Gastroesophageal sphincter (tissue), 4 donors: ENCODE measurements at regions not wholly inside any gene's neighbourhood (a gene's known extent, or its start where the extent isn't known, plus 50 kb on each side); places are given as distances from the start of the nearest gene placed in this dataset.

Experiments
- ATAC-seq: fragments of 150-250 bp; one replicate; pipeline ENCODE4 v1.9.1; 2016; ENCODE audit warnings: mild to moderate bottlenecking, moderate library complexity
- H3K27ac ChIP-seq, 4 donors: fragments of 200-600 bp; sonication (generic) in 3 of 4; 1 replicate in 3 of 4; 2 replicates in 1 of 4; pipeline ENCODE4 v1.5.1; 2016 to 2019
- H3K27me3 ChIP-seq: fragments of 200-600 bp; sonication (generic); one replicate; pipeline ENCODE4 v1.5.1; 2019
- H3K36me3 ChIP-seq, 2 donors: fragments of 200-600 bp; sonication (generic); one replicate each; pipeline ENCODE4 v1.5.1; 2019; ENCODE audit warnings: control low read depth in 1 of 2
- H3K4me1 ChIP-seq, 3 donors: fragments of 200-600 bp; sonication (generic); 1 replicate in 2 of 3; 2 replicates in 1 of 3; pipeline ENCODE4 v1.5.1; 2016 to 2019; ENCODE audit warnings: control low read depth in 2 of 3
- H3K4me3 ChIP-seq, 2 donors: fragments of 200-600 bp; sonication (generic); one replicate each; pipeline ENCODE4 v1.5.1; 2019; ENCODE audit warnings: mild to moderate bottlenecking in 1 of 2, moderate library complexity in 1 of 2
- H3K9me3 ChIP-seq, 3 donors: fragments of 200-600 bp; sonication (generic); one replicate each; pipeline ENCODE4 v1.5.1; 2017 to 2019; ENCODE audit warnings: control low read depth in 2 of 3
- CTCF ChIP-seq, 4 experiments: fragments of 200-600 bp in 2 of 4; fragments of 450-650 bp in 2 of 4; sonication (generic) in 1 of 4; IDR thresholded peaks; one replicate each; pipeline ENCODE4 v1.5.1; 2017 to 2019; ENCODE audit warnings: antibody characterized with exemption in 4 of 4, mild to moderate bottlenecking in 2 of 4, moderate library complexity in 2 of 4
- EP300 ChIP-seq: sonication (generic); formaldehyde crosslinking; IDR thresholded peaks from one replicate; pipeline ENCODE4 v1.6.1; 2017; ENCODE audit warnings: antibody characterized with exemption, mild to moderate bottlenecking
- POLR2A ChIP-seq, 2 donors: fragments of 450-650 bp; IDR thresholded peaks; one replicate each; pipeline ENCODE4 v1.6.1; 2017; ENCODE audit warnings: antibody characterized with exemption in 2 of 2, mild to moderate bottlenecking in 2 of 2, moderate library complexity in 1 of 2
- POLR2AphosphoS5 ChIP-seq: sonication (generic); formaldehyde crosslinking; IDR thresholded peaks from one replicate; pipeline ENCODE4 v1.6.1; 2017; ENCODE audit warnings: antibody characterized with exemption
- WGBS, 2 donors: methylation state at CpG; one replicate each; pipeline ENCODE4 v1.1.5; 2018; ENCODE audit warnings: low coverage in 1 of 2; 5-methylcytosine and 5-hydroxymethylcytosine counted together

- Histone ChIP-seq H3K4me1 (peaks cover 0 to 3% (median 0%) of the 10 kb centered on the region in 3 donors), H3K9me3 (no peaks in the 10 kb centered on the region), H3K4me3 (no peak overlapping the region), H3K27me3 (no peaks in the 10 kb centered on the region), H3K27ac (no peak overlapping the region), H3K36me3 (no peaks in the 10 kb centered on the region)
- ATAC-seq, result no peak
- no peak for TF ChIP-seq POLR2A (IDR thresholded peaks at IDR 0.05)
- TF ChIP-seq POLR2AphosphoS5, result no peak
- TF ChIP-seq CTCF (IDR thresholded peaks at IDR 0.05), result no peak
- no peak for TF ChIP-seq EP300
- 80 to 92% methylated on average over 6 of the region's 6 CpGs for WGBS, 2 donors
Observed at GRCh38 chr4:151967074-151967473, 206.3 kb upstream of the GATB start.

GRCh38 chr4:151962138-151962823, 201.5 kb upstream of the GATB start:
- Histone ChIP-seq H3K9me3 (no peaks in the 10 kb centered on the region), H3K36me3 (no peaks in the 10 kb centered on the region), H3K4me1 (peaks cover 0 to 21% (median 0%) of the 10 kb centered on the region in 3 donors), H3K4me3 (no peak overlapping the region), H3K27me3 (no peaks in the 10 kb centered on the region), H3K27ac (no peak overlapping the region)
- no peak for TF ChIP-seq CTCF (IDR thresholded peaks at IDR 0.05)
- TF ChIP-seq EP300, result no peak
- no peak for TF ChIP-seq POLR2AphosphoS5
- TF ChIP-seq POLR2A (IDR thresholded peaks at IDR 0.05), result no peak
- ATAC-seq, result no peak
- WGBS, 2 donors, result 76 to 83% methylated on average over 2 to 4 of the region's 4 CpGs

GRCh38 chr4:151961456-151961855, 200.6 kb upstream of the GATB start:
- peaks cover 0 to 21% (median 0%) of the 10 kb centered on the region in 3 donors for H3K4me1 ChIP-seq
- H3K27ac ChIP-seq, result no peak overlapping the region
- no peak overlapping the region for H3K4me3 ChIP-seq
- ATAC-seq, result no peak
- H3K36me3 ChIP-seq, result no peaks in the 10 kb centered on the region
- H3K9me3 ChIP-seq, result no peaks in the 10 kb centered on the region
- no peaks in the 10 kb centered on the region for H3K27me3 ChIP-seq
- 57 to 61% methylated on average over 2 of the region's 2 CpGs for WGBS, 2 donors
- no peak for TF ChIP-seq POLR2A (IDR thresholded peaks at IDR 0.05)
- no peak for TF ChIP-seq POLR2AphosphoS5
- no peak for TF ChIP-seq EP300
- TF ChIP-seq CTCF (IDR thresholded peaks at IDR 0.05), result no peak

GRCh38 chr4:151960449-151961230, 199.8 kb upstream of the GATB start:
- no peaks in the 10 kb centered on the region for H3K27me3 ChIP-seq
- no peak overlapping the region for H3K27ac ChIP-seq
- H3K9me3 ChIP-seq, result no peaks in the 10 kb centered on the region
- TF ChIP-seq CTCF (IDR thresholded peaks at IDR 0.05) (no peak), POLR2AphosphoS5 (no peak), EP300 (no peak), POLR2A (IDR thresholded peaks at IDR 0.05) (no peak)
- H3K36me3 ChIP-seq, result no peaks in the 10 kb centered on the region
- no peak overlapping the region for H3K4me3 ChIP-seq
- 50 to 69% methylated on average over 3 to 9 of the region's 11 CpGs for WGBS, 2 donors
- no peak for ATAC-seq
- H3K4me1 ChIP-seq, result peaks cover 0 to 21% (median 0%) of the 10 kb centered on the region in 3 donors

- Histone ChIP-seq H3K4me3 (no peak overlapping the region), H3K4me1 (peaks cover 0 to 19% (median 0%) of the 10 kb centered on the region in 3 donors), H3K36me3 (no peaks in the 10 kb centered on the region), H3K27ac (no peak overlapping the region), H3K27me3 (no peaks in the 10 kb centered on the region), H3K9me3 (no peaks in the 10 kb centered on the region)
- no peak for ATAC-seq
- no peak for TF ChIP-seq POLR2A (IDR thresholded peaks at IDR 0.05)
- no peak for TF ChIP-seq POLR2AphosphoS5
- TF ChIP-seq CTCF (IDR thresholded peaks at IDR 0.05), result no peak
- no peak for TF ChIP-seq EP300
- whole genome bisulfite sequencing, 2 donors, result 60 to 80% methylated on average over 1 of the region's 5 CpGs
Observed at GRCh38 chr4:151957153-151957552, 196.3 kb upstream of the GATB start.
